Skeletal muscle cell (primary cell): ENCODE measurements at regions not wholly inside any gene's neighbourhood (a gene's known extent, or its start where the extent isn't known, plus 50 kb on each side); places are given as distances from the start of the nearest gene placed in this dataset.
"Not testable (repeated sequence)": the region's sequence is repeated elsewhere in the genome, so short reads cannot be mapped to it uniquely, and the experiment has no call there.

Experiments
- DNase-seq: peaks from one replicate; pipeline ENCODE4 v3.0.0-alpha.2; 2010; ENCODE audit warnings: low read depth
- H3K4me3 ChIP-seq: 2 replicates; pipeline ENCODE4 v1.5.1; 2011; ENCODE audit warnings: low read depth, mild to moderate bottlenecking, control low read depth, low read length, moderate library complexity

- DNase-seq: no peak
- no peak overlapping the region for H3K4me3 ChIP-seq
Measured at GRCh38 chr2:48173141-48173540, 141.3 kb upstream of the FOXN2 start.

GRCh38 chr2:48174503-48174902 lies 140.0 kb upstream of the FOXN2 start:
- H3K4me3 ChIP-seq: no peak overlapping the region
- DNase-seq: no peak

GRCh38 chr2:48175254-48175653 lies 139.2 kb upstream of the FOXN2 start:
- no peak overlapping the region for H3K4me3 ChIP-seq
- peak; percentile 32 for DNase-seq

- DNase-seq: no peak
- H3K4me3 ChIP-seq: no peak overlapping the region
Measured at GRCh38 chr2:48175656-48176055, 138.8 kb upstream of the FOXN2 start.

GRCh38 chr2:48176876-48177275 lies 137.6 kb upstream of the FOXN2 start:
- H3K4me3 ChIP-seq: no peak overlapping the region

GRCh38 chr2:48178611-48179010 lies 135.9 kb upstream of the FOXN2 start:
- DNase-seq: no peak
- no peak overlapping the region for H3K4me3 ChIP-seq

More at GRCh38 chr2:48176876-48177275, 137.6 kb upstream of the FOXN2 start:
- no peak for DNase-seq

GRCh38 chr2:48180557-48180956 lies 133.9 kb upstream of the FOXN2 start:
- no peak overlapping the region for H3K4me3 ChIP-seq
- no peak for DNase-seq

- DNase-seq: no peak
- no peak overlapping the region for H3K4me3 ChIP-seq
Measured at GRCh38 chr2:48183276-48183675, 131.2 kb upstream of the FOXN2 start.

GRCh38 chr2:48183991-48184390 lies 130.5 kb upstream of the FOXN2 start:
- H3K4me3 ChIP-seq: no peak overlapping the region
- no peak for DNase-seq

- no peak for DNase-seq
- H3K4me3 ChIP-seq: no peak overlapping the region
Measured at GRCh38 chr2:48187503-48187902, 127.0 kb upstream of the FOXN2 start.

- DNase-seq: no peak
- no peak overlapping the region for H3K4me3 ChIP-seq
Measured at GRCh38 chr2:48189552-48190228, 124.8 kb upstream of the FOXN2 start.

- H3K4me3 ChIP-seq: no peak overlapping the region
- DNase-seq: no peak
Measured at GRCh38 chr2:48190230-48190629, 124.3 kb upstream of the FOXN2 start.

GRCh38 chr2:48194641-48195040 lies 119.8 kb upstream of the FOXN2 start:
- no peak overlapping the region for H3K4me3 ChIP-seq
- DNase-seq: no peak

- H3K4me3 ChIP-seq: no peak overlapping the region
- no peak for DNase-seq
Measured at GRCh38 chr2:48195169-48195568, 119.3 kb upstream of the FOXN2 start.

- no peak overlapping the region for H3K4me3 ChIP-seq
- no peak for DNase-seq
Measured at GRCh38 chr2:48197618-48198017, 116.9 kb upstream of the FOXN2 start.

- no peak for DNase-seq
- no peak overlapping the region for H3K4me3 ChIP-seq
Measured at GRCh38 chr2:48198371-48198770, 116.1 kb upstream of the FOXN2 start.

GRCh38 chr2:48199070-48199469 lies 115.4 kb upstream of the FOXN2 start:
- no peak overlapping the region for H3K4me3 ChIP-seq
- no peak for DNase-seq

GRCh38 chr2:48200620-48201293 lies 113.7 kb upstream of the FOXN2 start:
- no peak overlapping the region for H3K4me3 ChIP-seq
- no peak for DNase-seq

GRCh38 chr2:48201435-48201834 lies 113.0 kb upstream of the FOXN2 start:
- H3K4me3 ChIP-seq, DNase-seq: not testable (repeated sequence)

GRCh38 chr2:48202863-48203642 lies 111.4 kb upstream of the FOXN2 start:
- DNase-seq: no peak
- H3K4me3 ChIP-seq: no peak overlapping the region
